ENCODE measurements at regions not wholly inside any gene's neighbourhood (a gene's known extent, or its start where the extent isn't known, plus 50 kb on each side); places are given as distances from the start of the nearest gene placed in this dataset.

- intact Hi-C loops (cut with DNase I; ENCODE audit: low total_unique reads): no loop called here
- no peak for DNase-seq
Observed at GRCh38 chr4:155573126-155573525, 93.5 kb upstream of the GUCY1A1 start.

GRCh38 chr4:155572106-155572703 is 94.4 kb upstream of the GUCY1A1 start:
- DNase-seq: no peak
- TF ChIP-seq POLR2A (IDR thresholded peaks at IDR 0.05): no peak
- no peak for TF ChIP-seq POLR2AphosphoS5 (IDR thresholded peaks at IDR 0.05)
- TF ChIP-seq CTCF (IDR thresholded peaks at IDR 0.05 in 8 of 11, conservative IDR thresholded peaks at IDR 0.05 in 3 of 11): no peak
- H3K27ac ChIP-seq: no peak overlapping the region
- H3K9me3 ChIP-seq: no peaks in the 10 kb centered on the region
- H3K27me3 ChIP-seq (replicated peaks in 1 of 7): no peaks in the 10 kb centered on the region
- WGBS, 5 donors: 80 to 91% (median 86%) methylated on average over 10 of the region's 10 CpGs
- intact Hi-C loops (cut with DNase I; ENCODE audit: low total_unique reads): no loop called here
- peaks cover 0 to 8% (median 0%) of the 10 kb centered on the region in 6 donors for H3K4me1 ChIP-seq
- H3K36me3 ChIP-seq: no peaks in the 10 kb centered on the region
- no peak overlapping the region for H3K4me3 ChIP-seq

More at GRCh38 chr4:155573126-155573525, 93.5 kb upstream of the GUCY1A1 start:
- Histone ChIP-seq H3K36me3 (no peaks in the 10 kb centered on the region), H3K9me3 (no peaks in the 10 kb centered on the region), H3K27ac (no peak overlapping the region), H3K27me3 (replicated peaks in 1 of 7) (no peaks in the 10 kb centered on the region), H3K4me3 (no peak overlapping the region), H3K4me1 (peaks cover 0 to 8% (median 0%) of the 10 kb centered on the region in 6 donors)
- no peak for TF ChIP-seq POLR2A (IDR thresholded peaks at IDR 0.05)
- no peak for TF ChIP-seq POLR2AphosphoS5 (IDR thresholded peaks at IDR 0.05)
- no peak for TF ChIP-seq CTCF (IDR thresholded peaks at IDR 0.05 in 8 of 11, conservative IDR thresholded peaks at IDR 0.05 in 3 of 11)
- 82 to 95% (median 87%) methylated on average over 3 to 5 of the region's 5 CpGs for WGBS, 5 donors

GRCh38 chr4:155571184-155571944 is 95.3 kb upstream of the GUCY1A1 start:
- H3K27me3 ChIP-seq (replicated peaks in 1 of 7): no peaks in the 10 kb centered on the region
- H3K4me3 ChIP-seq: no peak overlapping the region
- TF ChIP-seq POLR2A (IDR thresholded peaks at IDR 0.05) (no peak), CTCF (IDR thresholded peaks at IDR 0.05 in 8 of 11, conservative IDR thresholded peaks at IDR 0.05 in 3 of 11) (no peak), POLR2AphosphoS5 (IDR thresholded peaks at IDR 0.05) (no peak)
- H3K36me3 ChIP-seq: no peaks in the 10 kb centered on the region
- 41 to 77% (median 61%) methylated on average over 1 of the region's 1 CpG for WGBS, 5 donors
- H3K9me3 ChIP-seq: no peaks in the 10 kb centered on the region
- intact Hi-C loops (cut with DNase I; ENCODE audit: low total_unique reads): no loop called here
- peaks cover 0 to 8% (median 0%) of the 10 kb centered on the region in 6 donors for H3K4me1 ChIP-seq
- no peak overlapping the region for H3K27ac ChIP-seq
- no peak for DNase-seq

GRCh38 chr4:155570661-155571060 is 96.0 kb upstream of the GUCY1A1 start:
- WGBS, 5 donors: 58 to 80% (median 74%) methylated on average over 2 of the region's 2 CpGs

More at GRCh38 chr4:155570661-155571060, 96.0 kb upstream of the GUCY1A1 start:
- TF ChIP-seq POLR2A (IDR thresholded peaks at IDR 0.05): no peak
- TF ChIP-seq POLR2AphosphoS5 (IDR thresholded peaks at IDR 0.05): no peak
- no peak for TF ChIP-seq CTCF (IDR thresholded peaks at IDR 0.05 in 8 of 11, conservative IDR thresholded peaks at IDR 0.05 in 3 of 11)
- no peaks in the 10 kb centered on the region for H3K9me3 ChIP-seq
- no peaks in the 10 kb centered on the region for H3K36me3 ChIP-seq
- no peaks in the 10 kb centered on the region for H3K27me3 ChIP-seq (replicated peaks in 1 of 7)
- no peak for DNase-seq
- intact Hi-C loops (cut with DNase I; ENCODE audit: low total_unique reads): no loop called here
- no peak overlapping the region for H3K27ac ChIP-seq
- peaks cover 0 to 8% (median 0%) of the 10 kb centered on the region in 6 donors for H3K4me1 ChIP-seq
- no peak overlapping the region for H3K4me3 ChIP-seq

Measured in spleen (tissue), 11 donors.